T-helper 2 cell treated with Interferon-gamma antibody and Interleukin-4, amounts not matched to agents 5 μg/mL and 100 μg/mL, for 36 hours (primary cell): ENCODE measurements at regions not wholly inside any gene's neighbourhood (a gene's known extent, or its start where the extent isn't known, plus 50 kb on each side); places are given as distances from the start of the nearest gene placed in this dataset.

Source experiments
- DNase-seq: peaks from one replicate; pipeline ENCODE4 v3.0.0; 2021; ENCODE audit warnings: low spot score
- H3K27ac Mint-ChIP-seq: one replicate; pipeline ENCODE4 v1.8.0; 2021; ENCODE audit warnings: mild to moderate bottlenecking, mixed read lengths
- H3K27me3 Mint-ChIP-seq: one replicate; pipeline ENCODE4 v1.8.0; 2021; ENCODE audit warnings: low read depth, mixed read lengths
- H3K36me3 Mint-ChIP-seq: one replicate; pipeline ENCODE4 v1.8.0; 2021; ENCODE audit warnings: low read depth, mixed read lengths
- H3K4me1 Mint-ChIP-seq: one replicate; pipeline ENCODE4 v1.8.0; 2021; ENCODE audit warnings: low read depth, mixed read lengths
- H3K4me3 Mint-ChIP-seq: one replicate; pipeline ENCODE4 v1.8.0; 2022; ENCODE audit warnings: mild to moderate bottlenecking, moderate library complexity, mixed read lengths
- H3K9me3 Mint-ChIP-seq: one replicate; pipeline ENCODE4 v1.8.0; 2021; ENCODE audit warnings: mixed read lengths

DNA sequence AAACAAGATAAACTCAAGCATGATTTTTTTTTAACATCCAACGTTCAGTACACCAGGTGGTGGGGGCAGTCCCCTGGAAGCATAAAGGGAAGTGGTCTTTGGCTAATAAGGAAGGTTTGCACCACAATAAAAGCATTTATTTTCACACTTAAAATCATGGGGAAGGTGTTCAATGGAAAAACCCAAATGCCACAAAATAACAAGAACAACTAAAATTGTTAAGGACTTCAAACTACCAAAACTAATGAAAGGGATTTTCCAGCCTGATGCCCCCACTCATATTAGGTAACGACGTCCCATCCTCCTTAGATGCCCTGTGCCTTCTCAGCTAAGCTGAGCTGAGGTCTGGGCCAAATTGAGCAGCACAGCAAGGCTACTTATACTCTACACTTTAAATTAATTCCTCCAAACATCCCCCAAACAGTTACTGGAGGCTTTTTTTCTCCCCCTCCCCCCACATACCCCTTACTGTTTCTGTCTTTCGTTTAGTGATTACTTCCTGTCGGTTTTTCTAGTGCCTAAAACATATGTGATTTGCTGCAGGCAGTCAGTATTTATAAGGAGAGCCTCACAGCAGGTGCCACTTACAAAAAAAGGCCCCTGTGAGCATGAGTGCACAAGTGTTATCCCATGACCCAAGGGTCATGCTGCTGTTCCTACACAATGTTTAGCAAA is 259.7 kb upstream of the ZNF608 start:
- Mint-ChIP-seq H3K4me3 (no peak overlapping the region), H3K27me3 (no peaks in the 10 kb centered on the region), H3K36me3 (no peaks in the 10 kb centered on the region), H3K27ac (no peak overlapping the region), H3K9me3 (no peaks in the 10 kb centered on the region), H3K4me1 (peaks cover 2% of the 10 kb centered on the region)
- no peak for DNase-seq

DNA sequence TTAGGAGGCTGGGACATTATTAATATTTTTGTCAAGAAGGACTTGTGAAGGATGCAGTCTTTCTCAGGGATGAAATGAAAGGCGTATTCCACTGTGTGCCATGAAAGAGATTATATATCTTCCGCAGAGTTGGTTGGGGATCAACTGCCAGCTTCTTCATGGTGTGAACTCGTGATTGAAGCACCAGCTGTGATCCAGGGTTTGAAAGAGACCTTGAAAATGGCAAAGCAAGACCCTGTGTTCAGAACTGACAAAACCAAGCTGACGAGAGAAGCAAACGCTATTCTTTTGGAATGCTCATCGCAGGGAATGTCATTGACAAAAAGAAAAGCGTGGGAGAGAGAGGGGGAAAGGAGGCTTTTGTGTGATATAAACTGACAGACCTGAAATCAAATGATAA is 263.9 kb upstream of the ZNF608 start:
- H3K4me3 Mint-ChIP-seq = no peak overlapping the region
- no peaks in the 10 kb centered on the region for H3K27me3 Mint-ChIP-seq
- H3K4me1 Mint-ChIP-seq = no peaks in the 10 kb centered on the region
- no peaks in the 10 kb centered on the region for H3K36me3 Mint-ChIP-seq
- H3K27ac Mint-ChIP-seq = no peak overlapping the region
- H3K9me3 Mint-ChIP-seq = no peaks in the 10 kb centered on the region
- DNase-seq = no peak

DNA sequence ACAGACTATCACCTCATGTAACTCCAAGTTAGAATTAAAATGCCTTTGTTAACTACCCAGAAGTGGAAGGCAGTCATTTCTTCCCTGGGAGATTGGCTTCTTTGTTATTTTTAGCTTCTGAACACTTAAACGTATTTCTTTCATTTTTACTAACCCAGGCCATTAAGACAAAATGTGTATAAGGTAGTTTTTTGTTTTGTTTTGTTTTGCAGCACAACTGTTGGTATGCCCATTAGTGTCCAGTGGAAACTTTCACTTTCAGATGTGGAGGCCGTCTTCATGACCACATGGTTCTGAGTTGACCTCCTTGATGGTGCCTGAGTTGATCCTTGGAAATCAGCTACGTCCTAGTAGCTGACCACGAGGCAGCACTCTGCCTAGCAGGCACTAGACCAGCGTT is 264.6 kb upstream of the ZNF608 start:
- H3K4me3 Mint-ChIP-seq = no peak overlapping the region
- no peaks in the 10 kb centered on the region for H3K27me3 Mint-ChIP-seq
- DNase-seq = no peak
- no peaks in the 10 kb centered on the region for H3K4me1 Mint-ChIP-seq
- no peak overlapping the region for H3K27ac Mint-ChIP-seq
- no peaks in the 10 kb centered on the region for H3K36me3 Mint-ChIP-seq
- no peaks in the 10 kb centered on the region for H3K9me3 Mint-ChIP-seq

DNA sequence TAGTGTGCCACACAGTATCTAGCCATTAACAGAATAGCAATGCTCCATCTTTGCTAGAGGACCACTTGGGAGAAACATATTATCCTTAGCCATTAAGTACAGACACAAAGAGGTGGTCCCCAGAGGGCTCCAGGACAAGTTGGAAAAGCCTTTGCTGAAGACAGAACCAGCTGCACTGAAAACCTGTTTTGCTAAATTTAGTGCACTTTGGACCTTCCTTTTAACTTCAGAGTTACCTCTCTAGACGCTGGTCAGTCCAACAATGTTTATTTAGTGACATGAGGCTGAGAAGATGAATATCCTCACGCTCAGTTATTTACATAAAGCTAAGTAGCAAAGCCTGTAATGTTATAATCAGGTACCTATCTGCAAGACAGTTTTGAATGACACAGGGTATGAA is 265.0 kb upstream of the ZNF608 start:
- no peak for DNase-seq
- no peaks in the 10 kb centered on the region for H3K27me3 Mint-ChIP-seq
- H3K36me3 Mint-ChIP-seq = no peaks in the 10 kb centered on the region
- H3K4me3 Mint-ChIP-seq = no peak overlapping the region
- H3K4me1 Mint-ChIP-seq = no peaks in the 10 kb centered on the region
- no peak overlapping the region for H3K27ac Mint-ChIP-seq
- no peaks in the 10 kb centered on the region for H3K9me3 Mint-ChIP-seq

DNA sequence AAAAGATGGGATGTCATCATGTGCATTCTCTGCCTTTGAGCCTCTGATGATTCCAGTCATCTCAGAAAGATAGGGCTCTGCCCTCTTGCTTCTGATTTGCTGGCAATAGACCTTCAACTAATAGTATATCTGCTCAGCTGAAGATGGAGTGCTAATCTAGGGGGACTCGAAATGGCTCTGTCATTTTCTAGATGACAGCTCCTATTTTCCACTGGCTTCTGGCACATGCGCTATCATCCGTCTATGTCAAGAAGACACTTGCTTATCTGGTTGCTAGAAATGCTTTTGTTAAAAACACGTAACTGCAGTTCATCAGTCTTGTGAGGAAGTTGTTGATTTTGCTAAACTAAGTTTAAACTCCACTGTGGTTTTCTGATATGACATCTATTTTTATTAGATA is 265.5 kb upstream of the ZNF608 start:
- H3K9me3 Mint-ChIP-seq = no peaks in the 10 kb centered on the region
- no peak overlapping the region for H3K27ac Mint-ChIP-seq
- H3K27me3 Mint-ChIP-seq = no peaks in the 10 kb centered on the region
- no peak for DNase-seq
- no peaks in the 10 kb centered on the region for H3K4me1 Mint-ChIP-seq
- no peaks in the 10 kb centered on the region for H3K36me3 Mint-ChIP-seq
- no peak overlapping the region for H3K4me3 Mint-ChIP-seq

DNA sequence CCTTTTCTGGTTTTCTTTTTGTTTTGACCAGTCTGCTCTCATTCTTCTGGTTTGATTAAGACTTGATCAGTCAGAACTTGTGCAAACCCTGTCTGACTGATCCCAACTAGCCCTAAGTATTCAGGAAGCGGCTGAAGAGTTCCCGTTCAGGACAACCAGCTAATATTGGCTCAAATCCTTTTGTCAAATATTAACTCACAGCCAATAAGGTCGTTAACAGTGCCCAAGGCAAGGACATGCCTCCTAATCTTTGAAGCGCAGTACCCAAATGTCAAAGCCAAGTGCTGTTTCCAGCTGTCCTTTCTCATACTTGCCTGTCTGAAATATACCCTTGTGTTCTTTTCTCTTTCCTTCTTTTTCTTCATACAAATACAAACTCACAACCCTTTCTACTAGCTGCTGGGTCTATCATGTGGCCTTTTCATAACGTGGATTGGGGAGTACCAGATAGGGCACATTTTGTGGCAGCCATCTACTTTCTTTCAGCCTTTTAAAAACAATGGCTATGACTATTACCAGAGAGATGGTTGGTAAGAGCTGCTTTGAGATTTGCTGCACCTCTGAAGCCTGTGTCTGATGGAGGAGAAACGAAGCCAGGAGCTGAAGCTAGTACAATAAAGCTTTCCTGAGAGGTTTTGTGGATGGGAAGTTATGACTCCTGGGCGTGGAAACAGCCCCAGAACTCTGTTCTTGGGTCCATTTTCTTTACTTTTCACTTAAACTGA is 266.4 kb upstream of the ZNF608 start:
- no peaks in the 10 kb centered on the region for H3K9me3 Mint-ChIP-seq
- no peaks in the 10 kb centered on the region for H3K27me3 Mint-ChIP-seq
- no peak for DNase-seq
- H3K27ac Mint-ChIP-seq = no peak overlapping the region
- H3K4me3 Mint-ChIP-seq = no peak overlapping the region
- no peaks in the 10 kb centered on the region for H3K36me3 Mint-ChIP-seq
- no peaks in the 10 kb centered on the region for H3K4me1 Mint-ChIP-seq

DNA sequence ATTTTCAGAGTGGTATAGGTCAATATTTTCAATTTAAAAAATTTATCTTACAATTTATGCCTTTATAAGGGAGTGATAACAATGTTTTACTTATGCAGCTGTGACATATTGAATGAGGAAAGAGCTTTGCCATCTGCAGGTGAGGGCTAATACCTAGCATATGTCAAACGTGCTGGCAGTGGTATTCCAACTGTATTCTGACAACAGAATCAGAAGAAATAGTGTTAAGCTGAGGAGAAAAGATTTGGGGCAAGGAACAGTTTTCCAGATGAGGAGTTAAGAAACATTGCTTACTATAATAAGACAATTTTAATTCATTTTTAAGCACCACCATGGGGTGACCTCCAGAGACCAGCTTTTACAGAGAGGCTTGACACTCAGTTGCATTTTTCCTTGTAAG is 267.8 kb upstream of the ZNF608 start:
- no peak overlapping the region for H3K4me3 Mint-ChIP-seq
- no peaks in the 10 kb centered on the region for H3K4me1 Mint-ChIP-seq
- H3K9me3 Mint-ChIP-seq = no peaks in the 10 kb centered on the region
- H3K36me3 Mint-ChIP-seq = no peaks in the 10 kb centered on the region
- no peaks in the 10 kb centered on the region for H3K27me3 Mint-ChIP-seq
- DNase-seq = no peak
- H3K27ac Mint-ChIP-seq = no peak overlapping the region

DNA sequence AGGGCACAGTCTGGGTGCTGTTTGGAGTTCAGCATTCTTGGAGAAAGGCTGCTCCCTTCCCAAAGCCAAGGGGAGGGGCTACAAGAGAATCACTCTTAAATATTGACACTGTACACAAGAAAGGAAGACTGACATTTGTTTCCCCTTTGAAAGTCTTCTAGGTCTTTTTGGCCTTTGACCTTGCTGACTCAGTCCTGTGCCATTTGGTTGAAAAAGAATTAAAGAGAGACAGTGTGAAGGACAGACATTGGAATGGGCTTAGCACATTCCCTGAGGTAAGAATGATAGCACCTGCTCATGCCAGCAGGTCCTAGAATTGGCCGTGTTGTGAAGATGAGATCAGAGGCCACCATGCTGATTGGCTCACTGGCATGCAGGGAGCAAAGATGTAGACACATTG is 271.4 kb upstream of the ZNF608 start:
- Mint-ChIP-seq H3K4me1 (no peaks in the 10 kb centered on the region), H3K9me3 (no peaks in the 10 kb centered on the region), H3K4me3 (no peak overlapping the region), H3K27ac (no peak overlapping the region), H3K27me3 (no peaks in the 10 kb centered on the region), H3K36me3 (no peaks in the 10 kb centered on the region)
- no peak for DNase-seq

DNA sequence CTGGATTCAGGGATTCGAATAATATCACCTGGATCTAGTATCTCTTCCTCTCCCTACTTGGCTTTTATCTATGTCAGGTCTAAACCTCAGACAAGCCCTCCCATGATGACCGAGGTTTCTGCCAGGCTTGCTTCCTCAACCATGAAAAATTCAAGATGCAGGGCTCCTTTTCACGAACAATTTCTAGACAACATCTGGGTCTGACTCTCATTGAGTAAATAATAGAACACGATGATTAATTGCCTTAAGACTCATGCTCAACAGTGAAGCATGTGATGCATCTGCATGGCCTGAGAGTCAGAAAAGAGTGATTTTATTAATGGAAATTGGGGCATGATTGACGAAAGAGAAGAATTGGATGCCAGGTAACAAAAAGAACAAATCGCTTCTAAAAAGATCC is 277.2 kb upstream of the ZNF608 start:
- Mint-ChIP-seq H3K27ac (no peak overlapping the region), H3K36me3 (no peaks in the 10 kb centered on the region), H3K9me3 (no peaks in the 10 kb centered on the region), H3K27me3 (no peaks in the 10 kb centered on the region), H3K4me1 (no peaks in the 10 kb centered on the region), H3K4me3 (no peak overlapping the region)
- no peak for DNase-seq

DNA sequence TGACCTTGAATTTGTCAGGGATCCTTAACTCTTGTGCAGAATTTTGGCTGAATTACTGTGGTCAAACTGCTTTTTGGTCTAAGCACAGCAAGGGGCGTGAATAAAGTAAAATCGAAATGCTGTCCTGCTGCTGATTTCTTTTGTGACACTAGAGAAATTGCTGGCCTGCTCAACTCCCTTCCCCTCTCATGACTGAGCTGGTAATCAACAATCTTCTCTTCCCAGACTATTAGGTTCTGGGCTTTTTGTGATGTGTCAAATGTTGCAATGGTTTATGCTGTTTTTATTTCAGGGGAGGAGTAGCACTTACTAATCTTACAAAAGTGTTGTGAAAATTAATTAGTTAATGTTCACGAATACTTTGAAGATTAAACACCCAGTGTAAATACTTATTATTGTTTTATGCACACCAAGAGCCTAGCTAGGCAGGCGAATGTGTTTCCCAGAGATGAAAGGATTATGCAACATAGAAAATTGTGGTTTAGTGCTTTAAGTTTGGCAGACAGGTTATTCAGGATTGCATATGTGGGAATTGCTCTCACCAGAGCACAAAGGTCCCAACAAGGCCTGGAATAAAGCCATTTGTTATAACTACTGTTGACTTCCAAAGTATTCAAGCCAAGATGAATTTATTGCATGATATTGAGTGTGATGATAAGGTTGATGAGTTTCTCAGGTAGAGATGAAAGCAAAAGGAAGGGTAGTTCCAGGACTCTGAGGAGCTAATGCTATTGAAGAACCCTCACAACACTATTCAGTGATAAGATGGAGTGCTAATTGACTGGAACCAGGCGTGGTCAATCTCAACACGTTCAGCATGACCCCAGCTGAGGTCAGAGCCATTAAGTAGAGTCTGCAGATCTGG is 280.7 kb upstream of the ZNF608 start:
- Mint-ChIP-seq H3K4me1 (no peaks in the 10 kb centered on the region), H3K36me3 (no peaks in the 10 kb centered on the region), H3K27ac (no peak overlapping the region), H3K27me3 (no peaks in the 10 kb centered on the region), H3K9me3 (no peaks in the 10 kb centered on the region), H3K4me3 (no peak overlapping the region)
- no peak for DNase-seq

DNA sequence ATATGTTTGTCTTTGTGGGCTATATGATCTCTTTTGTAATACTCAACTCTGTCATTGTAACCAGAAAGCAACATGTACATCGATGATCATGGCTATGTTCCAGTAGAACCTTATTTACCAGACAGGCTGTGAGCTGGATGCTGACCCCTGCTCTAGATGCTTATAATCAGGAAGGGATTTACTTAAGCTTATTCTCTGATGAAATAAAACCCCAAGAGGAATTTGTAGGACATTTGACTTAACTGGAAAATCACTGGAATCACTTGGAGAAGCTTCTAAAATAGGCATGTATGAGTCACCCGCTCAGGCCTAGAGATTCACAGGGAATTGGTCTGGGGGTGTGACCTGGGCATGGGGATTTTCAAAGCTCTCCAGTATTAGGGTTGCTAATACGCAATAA is 285.8 kb upstream of the ZNF608 start:
- Mint-ChIP-seq H3K27ac (no peak overlapping the region), H3K27me3 (no peaks in the 10 kb centered on the region), H3K9me3 (no peaks in the 10 kb centered on the region), H3K36me3 (no peaks in the 10 kb centered on the region), H3K4me3 (no peak overlapping the region), H3K4me1 (no peaks in the 10 kb centered on the region)
- DNase-seq = no peak

DNA sequence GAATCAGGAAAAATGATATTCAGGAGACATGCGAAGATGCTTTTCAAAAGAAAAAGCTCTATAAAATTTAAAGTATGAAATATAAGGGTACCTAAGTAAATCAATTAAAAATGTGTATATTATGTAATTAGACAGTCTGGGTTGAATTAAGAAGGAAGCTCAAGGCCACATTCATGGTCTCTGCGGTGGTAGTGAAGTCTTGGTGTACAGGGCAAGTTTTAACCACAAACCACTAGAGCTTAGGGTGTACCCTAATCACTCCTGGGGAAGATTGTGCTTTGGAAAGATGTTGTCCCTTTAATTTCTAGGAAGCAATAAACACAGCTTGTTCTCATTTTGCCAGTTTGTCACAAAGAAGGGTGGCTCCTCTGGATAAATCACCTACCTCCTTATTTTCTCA is 287.2 kb upstream of the ZNF608 start:
- no peak overlapping the region for H3K4me3 Mint-ChIP-seq
- DNase-seq = no peak

DNA sequence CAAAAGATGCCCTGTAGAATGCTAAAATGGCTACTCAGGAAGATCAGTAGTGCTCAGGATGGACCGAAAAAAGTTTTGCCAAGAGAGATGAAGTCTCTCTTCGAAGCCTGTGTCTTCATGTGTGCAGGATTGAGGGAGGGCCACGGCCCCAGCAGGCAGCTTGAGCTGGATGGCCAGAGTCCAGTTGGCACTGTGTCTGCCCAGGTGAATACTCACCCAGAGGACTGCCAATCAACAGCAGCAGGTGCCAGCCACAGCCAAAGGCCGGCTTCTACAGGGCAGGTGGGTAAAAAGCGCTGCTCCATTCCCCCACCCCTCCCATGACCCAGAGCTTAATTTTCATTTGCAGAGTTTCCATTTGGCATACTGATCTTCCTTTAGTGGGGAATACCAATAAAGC is 287.9 kb upstream of the ZNF608 start:
- Mint-ChIP-seq H3K27me3 (no peaks in the 10 kb centered on the region), H3K4me3 (no peak overlapping the region), H3K36me3 (no peaks in the 10 kb centered on the region), H3K9me3 (no peaks in the 10 kb centered on the region), H3K4me1 (no peaks in the 10 kb centered on the region), H3K27ac (no peak overlapping the region)
- DNase-seq = no peak

More for the DNA sequence above, 287.2 kb upstream of the ZNF608 start:
- Mint-ChIP-seq H3K27ac (no peak overlapping the region), H3K4me1 (no peaks in the 10 kb centered on the region), H3K9me3 (no peaks in the 10 kb centered on the region), H3K36me3 (no peaks in the 10 kb centered on the region), H3K27me3 (no peaks in the 10 kb centered on the region)

DNA sequence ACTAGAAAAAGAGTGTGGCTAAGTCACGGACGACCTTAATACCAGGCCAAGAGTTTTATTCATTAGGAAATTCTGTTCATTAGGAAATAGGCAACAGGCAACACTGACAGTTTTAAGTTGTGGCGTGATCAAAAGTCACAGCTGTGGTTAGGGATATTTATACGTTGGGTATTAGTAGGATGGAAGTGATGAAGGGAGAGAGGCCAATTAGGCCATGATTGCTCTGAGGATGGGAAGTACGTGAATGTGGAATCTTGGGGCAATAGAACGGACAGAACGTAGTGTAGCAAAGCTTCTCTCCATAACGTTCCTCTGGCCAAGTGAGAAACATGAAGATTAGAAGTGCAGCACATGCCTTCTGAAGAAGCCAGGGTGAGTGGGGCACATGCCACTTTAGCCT is 290.1 kb upstream of the ZNF608 start:
- no peak for DNase-seq
- H3K4me3 Mint-ChIP-seq = no peak overlapping the region
- no peak overlapping the region for H3K27ac Mint-ChIP-seq
- no peaks in the 10 kb centered on the region for H3K4me1 Mint-ChIP-seq
- H3K27me3 Mint-ChIP-seq = no peaks in the 10 kb centered on the region
- H3K36me3 Mint-ChIP-seq = no peaks in the 10 kb centered on the region
- H3K9me3 Mint-ChIP-seq = no peaks in the 10 kb centered on the region
